Inflammatory macrophage treated with lipopolysaccharide for 1 hour (primary cell): ENCODE measurements at regions not wholly inside any gene's neighbourhood (a gene's known extent, or its start where the extent isn't known, plus 50 kb on each side); places are given as distances from the start of the nearest gene placed in this dataset.
"Not testable (repeated sequence)": the region's sequence is repeated elsewhere in the genome, so short reads cannot be mapped to it uniquely, and the experiment has no call there.

Experiments
- DNase-seq, 2 donors: peaks; one replicate each; pipeline ENCODE4 v3.0.0-alpha.2; 2020 to 2022

DNA sequence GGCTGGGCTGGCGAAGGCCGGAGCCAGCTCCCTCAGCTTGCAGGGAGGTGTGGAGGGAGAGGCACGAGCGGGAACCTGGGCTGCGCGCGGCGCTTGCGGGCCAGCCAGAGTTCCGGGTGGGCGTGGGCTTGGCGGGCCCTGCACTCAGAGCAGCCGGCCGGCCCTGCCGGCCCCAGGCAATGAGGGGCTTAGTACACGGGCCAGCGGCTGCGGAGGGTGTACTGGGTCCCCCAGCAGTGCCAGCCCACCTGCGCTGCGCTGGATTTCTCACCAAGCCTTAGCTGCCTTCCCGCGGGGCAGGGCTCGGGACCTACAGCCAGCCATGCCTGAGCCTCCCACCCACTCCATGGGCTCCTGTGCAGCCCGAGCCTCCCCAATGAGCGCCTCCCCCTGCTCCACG, 1021.4 kb downstream of the PLA2G4A start:
- not testable (repeated sequence) for DNase-seq

DNA sequence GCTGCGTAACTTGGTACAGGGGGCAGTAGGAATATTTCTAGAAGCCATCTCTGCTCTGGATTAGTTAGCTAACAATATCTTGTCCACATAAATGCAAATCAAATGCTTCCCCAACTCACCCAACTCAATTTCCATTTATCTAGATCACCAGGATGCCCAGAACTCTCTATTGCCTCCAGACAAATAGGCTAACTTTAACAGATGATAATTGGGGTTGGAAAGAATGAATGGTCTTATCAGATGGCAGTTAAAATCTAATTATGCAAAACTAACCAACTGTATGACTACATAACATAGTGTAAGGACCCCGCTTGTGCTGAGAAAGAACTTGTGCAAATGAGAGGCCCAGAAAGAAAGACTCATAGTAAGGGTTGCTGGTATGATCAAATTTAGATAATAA, 1024.8 kb downstream of the PLA2G4A start:
- DNase-seq = no peak

DNA sequence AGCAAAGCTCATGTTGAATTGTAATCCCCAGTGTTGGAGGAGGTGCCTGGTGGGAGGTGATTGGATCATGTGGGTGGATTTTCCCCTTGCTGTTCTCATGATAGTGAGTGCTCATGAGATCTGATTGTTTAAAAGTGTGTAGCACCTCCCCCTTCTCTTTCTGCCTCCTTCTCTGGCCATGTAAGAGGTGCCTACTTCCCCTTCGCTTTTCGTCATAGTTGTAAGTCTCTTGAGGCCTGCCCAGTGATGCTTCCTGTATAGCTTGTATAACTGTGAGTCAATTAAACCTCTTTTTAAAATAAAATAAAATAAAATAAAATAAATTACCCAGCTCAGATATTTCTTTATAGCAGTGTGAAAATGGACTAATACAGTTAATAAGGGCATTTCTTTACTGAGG, 1025.7 kb downstream of the PLA2G4A start:
- no peak for DNase-seq

DNA sequence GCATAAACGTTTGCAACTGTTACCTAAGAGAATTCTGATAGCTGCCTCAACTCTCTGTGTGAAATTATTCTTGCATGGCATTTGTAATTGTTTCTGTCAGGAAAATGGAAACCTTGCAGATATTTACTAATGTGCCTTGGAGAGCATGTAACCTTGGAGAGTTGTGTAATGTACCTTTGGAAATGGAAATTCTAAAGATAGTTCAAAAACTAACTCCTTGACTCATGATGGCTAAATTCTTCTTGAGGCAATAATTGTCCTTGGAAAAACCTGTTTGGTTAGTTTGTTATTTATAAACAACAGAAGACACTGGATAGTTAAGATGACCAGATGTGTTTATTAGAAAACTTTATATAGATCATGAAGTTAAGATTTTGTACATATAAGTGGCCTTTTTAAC, 1033.8 kb downstream of the PLA2G4A start:
- DNase-seq = no peak

DNA sequence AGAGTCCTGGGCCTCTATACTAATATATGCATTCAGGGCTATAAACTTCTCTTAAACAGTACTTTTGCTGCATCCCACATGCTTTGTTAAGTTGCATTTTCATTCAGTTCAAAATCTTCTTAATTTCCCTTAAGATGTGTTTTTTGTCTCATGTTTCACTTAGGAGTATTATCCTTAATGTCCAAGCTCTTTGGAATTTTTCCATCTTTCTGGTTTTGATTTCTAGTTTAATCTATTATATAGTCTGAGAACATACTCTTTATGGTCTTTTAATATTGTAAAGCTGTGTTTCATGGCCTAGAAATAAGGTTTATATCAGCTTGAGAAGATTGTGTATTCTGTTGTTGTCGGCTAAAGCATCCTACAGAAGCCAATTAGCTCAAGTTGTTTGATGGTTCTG, 1041.8 kb downstream of the PLA2G4A start:
- no peak for DNase-seq

DNA sequence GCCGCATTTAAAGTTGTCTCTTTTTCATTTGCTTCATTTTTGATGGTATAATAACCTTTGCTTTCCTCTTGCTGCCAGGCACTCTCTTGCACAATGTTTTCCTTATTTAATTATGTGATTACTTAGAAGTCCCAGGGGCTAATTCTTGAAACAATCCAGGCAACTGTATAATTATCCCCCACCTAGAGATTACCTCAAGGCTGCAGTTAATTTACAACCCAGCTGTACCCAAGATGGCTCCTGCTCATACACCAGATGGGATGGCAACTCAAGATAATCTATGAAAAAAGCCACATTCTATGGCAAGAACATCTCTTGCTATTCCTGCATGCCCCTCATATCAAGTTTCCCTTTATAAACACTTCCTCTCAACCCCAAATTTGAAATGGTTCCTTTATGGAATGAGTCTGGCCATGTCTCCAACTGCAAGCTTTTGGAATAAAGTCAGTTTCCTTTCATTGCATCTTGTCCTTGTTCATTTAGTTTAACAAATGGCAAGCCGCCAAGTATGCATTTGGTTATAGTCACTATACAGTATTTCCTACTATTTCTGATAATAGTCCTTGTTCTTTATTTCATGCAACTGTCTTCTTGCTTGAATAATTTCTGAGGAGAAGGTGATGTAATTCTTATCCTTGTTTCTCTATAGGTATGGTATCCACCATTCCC, 1042.6 kb downstream of the PLA2G4A start:
- no peak for DNase-seq

DNA sequence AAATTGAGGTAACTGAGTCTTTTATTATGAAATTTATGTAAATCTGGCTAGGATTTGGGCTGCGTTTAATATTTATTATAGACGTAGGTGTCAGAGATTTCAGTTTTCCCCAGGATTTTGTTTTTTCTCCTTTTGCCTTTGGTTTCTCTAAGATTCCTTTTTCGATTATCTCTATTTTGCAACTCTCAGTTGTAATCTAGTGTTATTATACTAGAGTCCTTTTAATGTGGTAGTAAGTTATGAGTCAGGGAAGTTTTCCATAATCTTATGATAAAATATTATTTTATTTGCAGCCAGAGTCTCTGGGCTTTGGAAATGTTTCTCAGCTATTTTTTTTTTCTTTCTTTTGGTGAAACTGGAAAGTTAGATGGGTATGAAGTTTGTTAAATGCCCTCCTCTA, 1043.8 kb downstream of the PLA2G4A start:
- DNase-seq = no peak

DNA sequence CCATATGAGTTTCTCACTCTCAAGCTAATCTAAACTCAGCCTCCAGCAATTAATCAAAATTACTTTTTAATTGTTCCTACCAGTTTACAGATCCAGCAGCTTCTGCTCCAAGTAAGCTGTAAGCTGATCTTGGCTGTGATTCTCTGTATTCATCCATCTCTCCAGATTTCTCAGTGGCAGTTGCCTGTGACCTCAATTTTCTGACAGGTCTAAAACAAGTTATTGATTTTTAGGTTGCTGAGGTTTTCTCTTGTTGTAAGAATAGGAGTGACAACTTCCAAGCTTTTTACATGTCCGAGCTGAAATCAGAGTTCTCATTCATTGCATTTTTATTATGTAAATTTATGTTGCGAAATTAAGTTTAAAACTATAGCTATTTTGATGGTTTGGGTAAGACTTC, 1044.4 kb downstream of the PLA2G4A start:
- no peak for DNase-seq

DNA sequence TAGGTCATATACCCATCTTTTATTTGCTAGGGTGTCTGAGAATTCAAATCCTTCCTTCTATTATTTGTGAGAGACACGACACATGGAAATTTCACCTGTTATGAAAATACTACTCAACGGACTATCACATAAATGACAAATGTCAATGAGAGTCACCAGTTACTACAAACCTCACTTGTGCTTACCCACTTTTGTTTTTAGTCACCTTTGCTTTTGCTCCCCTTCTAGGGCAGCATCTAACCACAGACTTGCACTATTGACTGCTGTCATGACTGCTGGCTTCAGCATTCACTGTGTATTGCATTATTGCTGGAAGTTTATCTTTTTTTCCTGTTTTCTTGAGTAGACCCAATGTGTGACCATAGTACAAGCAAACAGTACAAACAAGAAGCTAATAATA, 1048.0 kb downstream of the PLA2G4A start:
- DNase-seq = no peak

DNA sequence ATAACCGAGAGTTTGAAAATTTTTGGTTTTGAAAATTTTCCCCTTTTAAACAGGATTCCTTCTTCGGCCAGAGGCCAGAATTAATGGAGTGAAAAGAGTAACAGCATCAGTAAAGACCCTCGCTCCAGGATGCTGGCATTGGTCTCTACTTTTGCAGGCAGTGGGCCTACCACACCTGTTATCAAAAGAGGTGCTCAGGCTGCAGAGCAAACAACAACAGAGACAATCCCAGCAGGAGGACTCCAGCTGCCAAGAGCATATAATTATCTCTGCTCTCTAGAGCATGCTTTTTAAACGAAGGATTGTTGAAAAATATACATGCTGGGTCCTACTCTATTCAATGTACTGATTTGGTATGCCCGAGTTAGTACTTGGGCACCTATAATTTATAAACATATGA, 1048.5 kb downstream of the PLA2G4A start:
- no peak for DNase-seq

DNA sequence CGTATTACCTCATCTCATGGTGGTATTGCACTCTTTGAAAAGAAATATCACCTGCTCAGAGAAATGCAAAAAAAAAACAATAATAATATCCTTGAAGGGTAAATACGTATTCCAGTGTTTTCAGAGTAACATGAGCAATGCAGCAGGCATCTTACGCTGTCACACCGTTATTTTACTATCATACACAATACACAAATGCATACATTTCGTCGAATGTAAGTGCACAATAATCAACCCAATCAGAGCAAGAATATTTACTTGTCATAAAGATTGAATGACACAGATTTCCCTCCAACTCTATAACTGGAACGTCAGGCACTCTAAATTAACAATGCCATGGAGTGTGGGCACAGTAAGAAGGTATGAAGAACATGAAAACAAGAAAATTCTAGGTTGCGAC, 1050.1 kb downstream of the PLA2G4A start:
- DNase-seq = no peak

DNA sequence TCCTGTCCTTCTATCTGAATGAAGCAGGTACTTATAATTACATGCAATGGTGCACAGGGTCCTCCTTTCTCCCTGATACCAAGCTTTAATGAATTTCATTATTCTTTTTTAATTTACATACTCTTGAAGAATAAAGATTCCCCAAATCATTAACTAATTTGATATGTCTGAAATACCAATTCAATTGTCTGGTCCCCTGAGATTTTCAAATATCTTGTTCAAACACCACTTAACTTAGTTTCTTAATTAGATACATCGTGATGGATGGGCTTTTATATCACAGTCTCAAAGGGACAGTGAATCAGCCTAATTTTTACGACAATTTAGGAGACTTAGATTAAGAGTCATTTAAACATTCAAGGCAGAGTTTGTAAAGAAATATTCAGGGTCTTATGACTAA, 1054.6 kb downstream of the PLA2G4A start:
- DNase-seq = no peak

DNA sequence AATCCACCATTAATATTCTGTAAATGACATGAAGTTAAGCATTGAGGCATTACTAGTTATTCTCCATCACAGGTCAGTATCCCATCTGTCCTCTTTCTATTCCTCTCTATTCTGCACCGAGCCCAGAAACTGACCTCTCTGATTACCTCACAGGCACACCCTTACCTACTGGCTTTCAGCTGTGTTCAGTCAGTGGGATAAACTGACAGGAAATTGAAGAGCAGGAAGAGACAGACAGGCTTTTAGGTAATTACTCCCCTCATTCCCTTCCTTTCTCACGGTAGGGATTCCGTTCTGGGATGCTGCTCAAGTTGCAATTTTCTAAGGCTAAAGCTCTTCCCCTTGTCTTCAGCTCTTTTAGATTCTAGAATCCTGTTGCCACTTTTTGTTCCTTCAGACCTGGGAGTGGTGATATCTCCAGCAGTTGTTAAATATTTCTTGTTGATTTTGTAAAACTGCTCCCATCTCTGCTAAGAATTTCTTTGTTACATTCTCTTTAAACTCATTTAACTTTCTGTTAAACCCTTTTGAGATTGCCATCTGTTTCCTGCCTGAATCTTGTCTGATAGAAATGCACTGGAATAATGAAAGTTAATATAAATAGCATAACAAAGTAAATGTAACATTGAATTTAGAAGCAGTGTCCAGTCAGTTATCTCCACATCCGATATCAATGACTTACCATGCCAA, 1063.4 kb downstream of the PLA2G4A start:
- no peak for DNase-seq

DNA sequence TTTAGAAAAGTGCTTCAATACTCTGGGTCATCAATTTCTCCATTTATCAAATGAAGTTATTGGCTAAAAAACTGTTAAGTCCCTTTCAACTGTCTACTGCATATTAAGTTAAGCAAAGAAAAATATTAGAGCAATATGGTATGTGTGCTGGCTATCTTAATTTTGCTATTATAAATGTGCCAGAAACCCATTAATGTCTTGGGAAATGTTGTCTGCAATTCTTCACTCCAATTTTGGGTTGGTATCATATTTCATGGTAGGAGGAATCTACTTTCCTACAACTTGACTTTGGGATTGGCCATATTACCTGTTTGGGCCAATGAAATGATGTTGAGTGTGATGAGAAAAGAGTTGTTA, 1063.9 kb downstream of the PLA2G4A start:
- DNase-seq = no peak

DNA sequence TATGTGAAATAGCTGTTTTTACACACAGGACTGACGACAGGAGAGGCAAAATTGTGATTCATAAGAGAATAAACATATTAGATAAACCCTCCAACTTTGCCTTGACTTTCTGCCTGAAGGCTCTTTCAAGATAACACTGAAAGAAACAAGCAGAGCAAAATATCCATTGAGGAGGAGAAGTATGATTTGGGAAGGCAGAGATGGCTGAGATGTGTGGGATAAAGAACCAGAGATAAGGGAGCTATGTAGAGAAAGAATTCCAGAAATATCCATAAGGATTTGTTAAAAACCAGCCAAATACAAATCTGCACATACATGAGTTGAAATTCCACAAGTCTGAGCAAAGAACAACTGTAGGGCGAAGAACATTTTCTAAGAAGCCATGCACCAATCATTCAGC, 1064.7 kb downstream of the PLA2G4A start:
- DNase-seq = no peak

DNA sequence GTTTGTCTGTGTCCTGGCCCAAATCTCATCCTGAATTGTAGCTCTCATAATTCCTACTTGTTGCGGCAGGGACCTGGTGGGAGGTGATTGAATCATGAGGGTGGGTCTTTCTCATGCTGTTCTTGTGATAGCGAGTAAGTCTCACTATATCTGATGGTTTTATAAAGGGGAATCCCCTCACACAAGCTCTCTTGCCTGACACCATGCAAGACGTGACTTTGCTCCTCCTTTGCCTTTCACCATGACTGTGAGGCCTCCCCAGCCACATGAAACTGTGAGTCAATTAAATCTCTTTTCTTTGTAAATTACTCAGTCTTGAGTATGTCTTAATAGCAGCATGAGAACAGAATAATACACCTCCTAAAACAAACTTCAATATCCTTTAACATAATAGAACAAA, 1065.6 kb downstream of the PLA2G4A start:
- DNase-seq = no peak

DNA sequence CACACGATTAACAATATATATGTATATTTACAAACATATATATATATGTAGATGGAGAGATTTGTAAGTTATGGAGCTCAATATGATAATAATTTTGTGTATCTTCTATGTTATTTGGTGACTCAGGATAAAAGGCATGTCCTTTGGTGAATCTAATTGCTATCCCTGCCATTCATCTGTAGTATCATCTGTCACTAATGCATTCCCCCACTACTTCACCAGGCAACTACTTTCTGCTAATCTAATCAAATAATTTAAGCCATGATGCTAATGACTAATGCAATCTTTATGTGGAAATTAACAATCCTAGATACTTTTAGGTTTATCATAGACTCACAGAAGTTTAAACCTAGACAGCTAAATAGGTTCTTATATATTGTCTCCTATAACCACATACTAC, 1074.5 kb downstream of the PLA2G4A start:
- no peak for DNase-seq

DNA sequence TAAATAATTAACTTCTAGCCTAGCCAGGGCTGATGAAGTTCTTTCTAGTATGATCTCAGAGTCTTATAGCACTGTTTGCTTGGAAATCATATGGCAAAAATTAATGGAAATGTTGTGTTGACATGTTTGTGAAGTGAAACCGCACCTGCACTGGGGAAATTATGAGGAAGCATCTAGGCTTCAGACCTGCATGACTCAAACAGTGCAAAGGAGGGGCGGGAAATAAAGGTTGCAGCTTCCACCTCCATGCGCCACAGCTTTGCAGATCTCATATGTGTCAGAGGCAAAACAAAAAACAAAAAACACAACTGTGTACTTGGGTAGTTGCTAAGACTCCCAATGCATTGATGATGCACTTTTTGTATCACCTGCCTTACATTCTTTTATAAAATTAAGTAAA, 1080.6 kb downstream of the PLA2G4A start:
- DNase-seq = no peak

DNA sequence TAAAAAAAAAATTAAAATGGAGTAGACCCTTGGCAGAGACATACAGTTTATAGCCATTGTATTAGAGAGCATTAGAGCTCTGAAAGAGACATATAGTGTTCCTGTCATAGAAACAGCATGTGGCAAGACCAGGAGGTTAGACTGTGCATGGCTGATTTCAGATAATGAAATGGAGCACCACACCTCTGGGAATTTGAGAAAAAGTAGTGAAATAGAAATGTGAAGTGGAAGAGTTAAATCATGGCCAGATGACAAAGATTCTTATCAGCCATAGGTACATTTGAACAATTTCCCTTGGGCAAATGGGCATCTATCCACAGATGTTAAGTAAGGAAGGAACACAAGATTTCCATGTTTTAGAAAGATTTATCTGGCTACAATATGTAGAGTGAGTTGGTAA, 1083.1 kb downstream of the PLA2G4A start:
- no peak for DNase-seq

DNA sequence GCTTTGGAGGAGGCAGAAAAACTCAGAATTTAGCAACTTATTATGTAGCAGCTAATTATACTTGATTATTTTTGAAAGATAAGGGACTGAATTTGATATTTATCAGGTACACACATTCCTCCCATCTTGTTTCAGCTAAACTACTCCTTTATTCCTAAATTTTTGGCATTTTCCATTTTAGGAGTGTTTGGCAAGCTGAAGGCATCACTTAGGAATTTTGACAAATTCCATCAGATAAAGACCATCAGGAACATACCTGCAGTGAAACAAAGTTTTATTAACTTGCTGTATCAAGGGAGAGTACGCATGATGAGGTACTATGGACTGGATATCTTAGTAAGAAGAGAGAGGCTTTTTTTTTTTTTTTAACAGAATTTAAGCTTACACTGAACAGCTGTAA, 1092.2 kb downstream of the PLA2G4A start:
- DNase-seq = no peak

DNA sequence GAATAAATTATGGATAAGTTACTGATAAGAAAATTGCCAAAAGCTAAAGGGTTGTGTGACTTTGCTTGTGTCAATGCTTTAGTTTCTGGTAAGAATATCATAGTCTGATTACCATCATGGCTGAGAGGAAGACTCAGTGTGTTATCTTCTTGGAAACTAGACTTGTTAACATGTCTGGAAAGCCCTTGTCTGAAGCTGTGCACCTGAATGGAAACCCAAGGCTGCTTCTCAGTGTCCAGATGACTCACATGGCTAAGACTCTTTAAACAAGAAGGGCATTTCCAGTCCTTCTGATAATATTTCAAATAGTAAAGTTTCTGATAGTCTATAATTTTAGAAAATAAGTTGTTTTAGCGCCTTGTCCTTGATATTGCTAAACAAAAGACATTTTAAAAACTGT, 1092.7 kb downstream of the PLA2G4A start:
- no peak for DNase-seq

DNA sequence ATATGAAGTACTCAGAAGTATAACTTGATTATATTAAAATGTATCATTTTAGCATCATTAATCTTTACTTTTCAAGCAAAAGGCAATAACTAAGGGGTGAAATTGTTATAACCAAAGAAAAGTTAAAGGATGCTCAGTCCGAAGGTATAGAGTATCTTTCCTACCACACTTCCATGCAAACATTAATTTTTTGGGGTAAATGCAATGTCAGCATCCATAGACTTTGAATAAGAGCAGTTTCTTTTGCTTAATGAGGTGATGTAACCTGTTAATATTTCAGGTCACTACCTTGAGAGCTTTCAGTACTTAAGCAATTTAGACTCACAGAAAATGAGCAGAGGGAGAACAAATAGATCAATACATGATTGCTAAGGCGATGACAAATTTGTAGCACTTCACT, 1093.5 kb downstream of the PLA2G4A start:
- no peak for DNase-seq

DNA sequence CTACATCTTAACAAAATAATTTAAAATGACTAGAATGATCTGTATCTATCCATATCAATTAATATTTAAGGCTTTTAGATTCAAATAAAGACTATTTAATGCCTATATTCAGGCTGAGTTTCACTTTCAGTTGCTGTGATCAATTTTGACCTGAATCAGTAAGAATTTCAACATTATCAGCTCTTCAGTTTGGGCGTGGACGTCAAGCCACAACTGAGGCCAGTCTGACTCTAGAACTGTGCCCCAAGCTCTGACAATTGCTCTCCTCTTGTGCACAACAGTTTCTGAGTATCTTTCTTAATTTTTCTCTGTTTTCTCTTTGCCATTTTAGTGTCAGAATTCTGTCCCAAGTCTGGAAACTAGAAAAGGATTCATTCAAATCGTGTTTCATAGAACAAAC, 1095.5 kb downstream of the PLA2G4A start:
- no peak for DNase-seq

DNA sequence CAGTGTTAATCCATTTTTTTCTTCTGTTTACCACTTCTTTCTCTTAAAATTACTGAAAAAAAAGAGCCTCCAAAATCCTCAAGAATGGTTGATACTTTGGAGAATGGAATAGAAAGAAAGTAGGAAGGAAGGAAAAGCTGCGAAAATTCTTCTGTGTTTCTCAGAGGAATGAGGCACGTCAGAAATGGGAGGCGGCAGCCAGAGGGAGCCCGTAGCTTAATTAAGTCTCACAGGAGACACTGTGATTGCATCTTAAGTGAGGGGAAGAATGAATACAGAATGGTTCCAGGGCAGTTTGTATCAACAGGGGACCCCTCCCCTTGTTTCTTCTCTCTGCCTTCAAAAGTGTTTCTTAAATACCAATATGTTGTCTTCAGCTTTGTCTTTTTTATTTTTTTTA, 1099.5 kb downstream of the PLA2G4A start:
- DNase-seq = no peak

DNA sequence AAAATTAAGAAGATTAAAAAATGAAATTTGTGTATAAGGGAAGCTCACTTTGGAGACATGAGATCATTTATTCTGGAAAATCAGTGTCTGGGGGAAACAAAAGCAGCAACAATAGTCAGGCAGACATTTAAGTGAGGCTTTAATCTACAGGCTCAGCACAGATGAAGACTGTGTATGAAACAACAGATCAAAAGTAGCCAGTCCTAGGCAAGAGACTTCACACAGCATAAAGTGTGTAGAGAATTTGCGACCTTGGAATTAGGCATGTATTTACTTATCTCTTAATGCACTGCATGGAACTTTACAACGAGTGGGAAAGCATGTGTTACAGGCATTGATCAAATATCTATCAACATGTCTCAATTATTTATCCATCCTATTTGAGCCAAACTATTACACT, 1099.9 kb downstream of the PLA2G4A start:
- no peak for DNase-seq
